HEK293 (cell line): ENCODE measurements at regions not wholly inside any gene's neighbourhood (a gene's known extent, or its start where the extent isn't known, plus 50 kb on each side); places are given as distances from the start of the nearest gene placed in this dataset.

Source experiments
- GLIS1 ChIP-seq: fragments of 450-650 bp; formaldehyde crosslinking; IDR thresholded peaks from 2 replicates; pipeline ENCODE4 v1.5.1; 2016; ENCODE audit warnings: missing biosample characterization, missing genetic modification characterization
- ZBTB21 ChIP-seq: fragments of 450-650 bp; formaldehyde crosslinking; IDR thresholded peaks from 2 replicates; pipeline ENCODE4 v1.5.1; 2017; ENCODE audit warnings: missing biosample characterization, missing genetic modification characterization
- ZFP37 ChIP-seq: fragments of 450-650 bp; formaldehyde crosslinking; IDR thresholded peaks from 2 replicates; pipeline ENCODE4 v1.5.1; 2016; ENCODE audit warnings: missing biosample characterization, missing genetic modification characterization
- ZNF133 ChIP-seq: fragments of 450-650 bp; formaldehyde crosslinking; IDR thresholded peaks from 2 replicates; pipeline ENCODE4 v1.5.1; 2016; ENCODE audit warnings: missing biosample characterization, missing genetic modification characterization
- ZNF16 ChIP-seq: fragments of 450-650 bp; formaldehyde crosslinking; IDR thresholded peaks from 2 replicates; pipeline ENCODE4 v1.5.1; 2016; ENCODE audit warnings: low read depth, missing biosample characterization, missing genetic modification characterization
- ZNF23 ChIP-seq: fragments of 450-650 bp; formaldehyde crosslinking; IDR thresholded peaks from 2 replicates; pipeline ENCODE4 v1.5.1; 2016; ENCODE audit warnings: missing biosample characterization, missing genetic modification characterization, borderline replicate concordance
- ZNF292 ChIP-seq: fragments of 450-650 bp; formaldehyde crosslinking; IDR thresholded peaks from 2 replicates; pipeline ENCODE4 v1.5.1; 2016; ENCODE audit warnings: low read depth, missing biosample characterization, missing genetic modification characterization, borderline replicate concordance
- ZNF76 ChIP-seq: fragments of 450-650 bp; formaldehyde crosslinking; IDR thresholded peaks from 2 replicates; pipeline ENCODE4; 2016; ENCODE audit warnings: low read depth, missing biosample characterization, missing genetic modification characterization, borderline replicate concordance
- ZXDB ChIP-seq: fragments of 450-650 bp; formaldehyde crosslinking; IDR thresholded peaks from 2 replicates; pipeline ENCODE4 v1.5.1; 2016; ENCODE audit warnings: missing biosample characterization, missing genetic modification characterization
- TF ChIP-seq, protein P1 (sequence below): fragments of 450-650 bp; formaldehyde crosslinking; IDR thresholded peaks from 2 replicates; pipeline ENCODE4 v1.5.1; 2016; ENCODE audit warnings: missing biosample characterization, missing genetic modification characterization
- TF ChIP-seq, protein P2 (sequence below): fragments of 450-650 bp; formaldehyde crosslinking; IDR thresholded peaks from 2 replicates; pipeline ENCODE4 v1.5.1; 2016; ENCODE audit warnings: missing biosample characterization, missing genetic modification characterization

DNA sequence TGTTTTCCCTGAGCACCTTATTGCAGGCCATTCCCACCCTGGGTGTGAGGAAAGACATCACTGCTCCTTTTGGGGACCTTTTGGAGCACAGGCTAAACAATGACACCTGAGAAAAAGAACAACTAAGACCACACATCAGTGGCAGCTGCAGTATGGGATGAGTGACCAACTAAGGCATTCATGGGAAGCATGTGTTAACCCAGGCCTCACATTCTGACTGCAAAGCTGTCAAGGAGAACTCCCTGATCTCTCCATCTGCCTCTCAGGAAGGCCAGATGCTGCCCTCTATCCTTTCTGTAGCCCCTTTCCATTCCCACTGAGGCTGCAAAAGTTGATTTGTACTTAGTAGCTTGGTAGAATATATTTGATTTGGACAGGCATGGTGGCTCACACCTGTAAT is 130.5 kb upstream of the FOXN2 start:
- no peak for TF ChIP-seq ZNF133 (tag by site-specific recombination)
- no peak for TF ChIP-seq ZNF16 (tag by site-specific recombination)
- no peak for TF ChIP-seq ZBTB21 (tag by site-specific recombination)
- no peak for TF ChIP-seq ZXDB
- no peak for TF ChIP-seq ZNF23 (tag by site-specific recombination)
- no peak for TF ChIP-seq ZFP37 (tag by site-specific recombination)
- TF ChIP-seq GLIS1 (tag by site-specific recombination): no peak
- TF ChIP-seq, protein P1, sequence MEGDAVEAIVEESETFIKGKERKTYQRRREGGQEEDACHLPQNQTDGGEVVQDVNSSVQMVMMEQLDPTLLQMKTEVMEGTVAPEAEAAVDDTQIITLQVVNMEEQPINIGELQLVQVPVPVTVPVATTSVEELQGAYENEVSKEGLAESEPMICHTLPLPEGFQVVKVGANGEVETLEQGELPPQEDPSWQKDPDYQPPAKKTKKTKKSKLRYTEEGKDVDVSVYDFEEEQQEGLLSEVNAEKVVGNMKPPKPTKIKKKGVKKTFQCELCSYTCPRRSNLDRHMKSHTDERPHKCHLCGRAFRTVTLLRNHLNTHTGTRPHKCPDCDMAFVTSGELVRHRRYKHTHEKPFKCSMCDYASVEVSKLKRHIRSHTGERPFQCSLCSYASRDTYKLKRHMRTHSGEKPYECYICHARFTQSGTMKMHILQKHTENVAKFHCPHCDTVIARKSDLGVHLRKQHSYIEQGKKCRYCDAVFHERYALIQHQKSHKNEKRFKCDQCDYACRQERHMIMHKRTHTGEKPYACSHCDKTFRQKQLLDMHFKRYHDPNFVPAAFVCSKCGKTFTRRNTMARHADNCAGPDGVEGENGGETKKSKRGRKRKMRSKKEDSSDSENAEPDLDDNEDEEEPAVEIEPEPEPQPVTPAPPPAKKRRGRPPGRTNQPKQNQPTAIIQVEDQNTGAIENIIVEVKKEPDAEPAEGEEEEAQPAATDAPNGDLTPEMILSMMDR (tag by site-specific recombination): no peak
- no peak for TF ChIP-seq ZNF76 (tag by site-specific recombination)
- TF ChIP-seq ZNF292: no peak
- TF ChIP-seq, protein P2, sequence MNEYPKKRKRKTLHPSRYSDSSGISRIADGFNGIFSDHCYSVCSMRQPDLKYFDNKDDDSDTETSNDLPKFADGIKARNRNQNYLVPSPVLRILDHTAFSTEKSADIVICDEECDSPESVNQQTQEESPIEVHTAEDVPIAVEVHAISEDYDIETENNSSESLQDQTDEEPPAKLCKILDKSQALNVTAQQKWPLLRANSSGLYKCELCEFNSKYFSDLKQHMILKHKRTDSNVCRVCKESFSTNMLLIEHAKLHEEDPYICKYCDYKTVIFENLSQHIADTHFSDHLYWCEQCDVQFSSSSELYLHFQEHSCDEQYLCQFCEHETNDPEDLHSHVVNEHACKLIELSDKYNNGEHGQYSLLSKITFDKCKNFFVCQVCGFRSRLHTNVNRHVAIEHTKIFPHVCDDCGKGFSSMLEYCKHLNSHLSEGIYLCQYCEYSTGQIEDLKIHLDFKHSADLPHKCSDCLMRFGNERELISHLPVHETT (tag by site-specific recombination): no peak
